PC-3 (cell line): ENCODE measurements at regions not wholly inside any gene's neighbourhood (a gene's known extent, or its start where the extent isn't known, plus 50 kb on each side); places are given as distances from the start of the nearest gene placed in this dataset.

ENCODE experiments used
- ATAC-seq: fragments of 200-7000 bp; cut with Tn5 transposase; 2 replicates; pipeline ENCODE4 v1.9.1; 2020; ENCODE audit warnings: mild to moderate bottlenecking, moderate library complexity
- BruUV-seq: library from RNA; stranded (reverse); fragments of 400-500 nt; replicated peaks from 2 replicates; lab custom pipeline; 2021; lab: Mats Ljungman, UMichigan
- CTCF ChIA-PET: fragments of 300-600 bp; sonication (Branson Sonifier 250); formaldehyde crosslinking; loops from one replicate; lab custom pipeline; 2022; ENCODE audit warnings: antibody characterized with exemption; lab: Charles Lee
- POLR2A ChIA-PET: fragments of 300-600 bp; sonication (Branson Sonifier 250); formaldehyde crosslinking; loops from one replicate; lab custom pipeline; 2022; ENCODE audit warnings: antibody characterized with exemption; ENCODE audit not compliant: unreplicated experiment; lab: Charles Lee
- DNase-seq: peaks from one replicate; pipeline ENCODE4 v3.0.0-alpha.2; 2015
- H2AFZ ChIP-seq: fragments of 300-600 bp; sonication (generic); 2 replicates; pipeline ENCODE4 v1.6.0; 2016; ENCODE audit warnings: antibody characterized with exemption, low read length
- H3F3A ChIP-seq: fragments of 300-600 bp; sonication (generic); one replicate; pipeline ENCODE4 v1.6.0; 2017; ENCODE audit warnings: antibody characterized with exemption, low read length, control low read depth, mild to moderate bottlenecking; ENCODE audit not compliant: unreplicated experiment
- H3K27ac ChIP-seq: fragments of 300-600 bp; sonication (generic); 2 replicates; pipeline ENCODE4 v1.5.1; 2016; ENCODE audit warnings: mild to moderate bottlenecking, low read length
- H3K27me3 ChIP-seq: fragments of 300-600 bp; sonication (generic); 2 replicates; pipeline ENCODE4 v1.6.1; 2016; ENCODE audit warnings: low read length, mixed read lengths
- H3K36me3 ChIP-seq: fragments of 300-600 bp; sonication (generic); 2 replicates; pipeline ENCODE4 v1.6.1; 2016; ENCODE audit warnings: low read depth, mixed run types, low read length, mixed read lengths
- H3K4me1 ChIP-seq: fragments of 300-600 bp; sonication (generic); 2 replicates; pipeline ENCODE4 v1.5.1; 2016; ENCODE audit warnings: low read length; ENCODE audit not compliant: insufficient read depth
- H3K4me2 ChIP-seq: fragments of 300-600 bp; sonication (generic); 2 replicates; pipeline ENCODE4 v1.6.0; 2016; ENCODE audit warnings: low read length
- H3K4me3 ChIP-seq: fragments of 300-600 bp; sonication (generic); 2 replicates; pipeline ENCODE4 v1.5.1; 2016; ENCODE audit warnings: mild to moderate bottlenecking, low read length, mixed read lengths
- H3K79me2 ChIP-seq: fragments of 300-600 bp; sonication (generic); 2 replicates; pipeline ENCODE4 v1.6.1; 2017; ENCODE audit warnings: low read length, mixed read lengths
- H3K9ac ChIP-seq: fragments of 300-600 bp; sonication (generic); 2 replicates; pipeline ENCODE4 v1.6.0; 2016; ENCODE audit warnings: mild to moderate bottlenecking, low read length
- H3K9me2 ChIP-seq: fragments of 300-600 bp; sonication (generic); replicated peaks from 2 replicates; pipeline ENCODE4 v1.6.1; 2016; ENCODE audit warnings: mixed run types, low read length, mixed read lengths
- H3K9me3 ChIP-seq: fragments of 300-600 bp; sonication (generic); 2 replicates; pipeline ENCODE4 v1.6.1; 2016; ENCODE audit warnings: low read length, mixed read lengths
- H4K20me1 ChIP-seq: fragments of 300-600 bp; sonication (generic); 2 replicates; pipeline ENCODE4 v1.6.1; 2016; ENCODE audit warnings: low read length, mixed read lengths
- CTCF ChIP-seq: fragments of 300-600 bp; sonication (generic); conservative IDR thresholded peaks from 2 replicates; pipeline ENCODE4 v1.5.1; 2017; ENCODE audit warnings: antibody characterized with exemption, low read depth, mild to moderate bottlenecking, low read length
- EZH2 ChIP-seq: fragments of 300-600 bp; sonication (generic); IDR thresholded peaks from one replicate; pipeline ENCODE4 v1.6.1; 2017; ENCODE audit warnings: antibody characterized with exemption, mild to moderate bottlenecking, low read length; ENCODE audit not compliant: unreplicated experiment
- EZH2phosphoT487 ChIP-seq: fragments of 300-600 bp; sonication (generic); IDR thresholded peaks from 2 replicates; pipeline ENCODE4 v1.6.1; 2018; ENCODE audit warnings: mild to moderate bottlenecking, antibody characterized with exemption, low read length, borderline replicate concordance
- intact Hi-C: fragments of 100-400 bp; cut with micrococcal nuclease; formaldehyde crosslinking; loops from 2 replicates; pipeline ENCODE4 v1.9.0; 2023

- no peak for ATAC-seq
- Histone ChIP-seq H3K9me2 (no peaks in the 10 kb centered on the region), H3K4me3 (no peak overlapping the region), H3K9ac (no peak overlapping the region), H3K27ac (no peak overlapping the region), H3F3A (no peaks in the 10 kb centered on the region), H3K27me3 (no peaks in the 10 kb centered on the region), H3K79me2 (no peaks in the 10 kb centered on the region), H2AFZ (no peak overlapping the region), H3K4me1 (peaks cover 30% of the 10 kb centered on the region), H3K4me2 (no peak overlapping the region), H4K20me1 (no peaks in the 10 kb centered on the region), H3K9me3 (no peaks in the 10 kb centered on the region), H3K36me3 (no peaks in the 10 kb centered on the region)
- intact Hi-C loops, result loop anchor here (5.0 kb wide), 1 partner anchor 110 kb away; no protein-coding TSS in a partner anchor
- TF ChIP-seq CTCF (no peak), EZH2phosphoT487 (no peak), EZH2 (no peak)
- no peak for DNase-seq
- BruUV-seq, result no TSS peak
- POLR2A ChIA-PET, result no interaction called here
- CTCF ChIA-PET, result no interaction called here
Measured at GRCh38 chr3:193777524-193777923, 184.5 kb downstream of the OPA1 start.

- CTCF ChIA-PET, result no interaction called here
Measured at GRCh38 chr3:193778676-193779075, 185.7 kb downstream of the OPA1 start.

More at GRCh38 chr3:193778676-193779075, 185.7 kb downstream of the OPA1 start:
- Histone ChIP-seq H3K9me2 (no peaks in the 10 kb centered on the region), H3K27me3 (no peaks in the 10 kb centered on the region), H3K4me3 (no peak overlapping the region), H3F3A (no peaks in the 10 kb centered on the region), H3K4me2 (no peak overlapping the region), H3K9me3 (no peaks in the 10 kb centered on the region), H3K4me1 (peaks cover 41% of the 10 kb centered on the region), H3K27ac (no peak overlapping the region), H4K20me1 (no peaks in the 10 kb centered on the region), H3K36me3 (no peaks in the 10 kb centered on the region), H3K9ac (no peak overlapping the region), H3K79me2 (no peaks in the 10 kb centered on the region), H2AFZ (no peak overlapping the region)
- intact Hi-C loops, result loop anchor here (5.0 kb wide), 1 partner anchor 111 kb away; no protein-coding TSS in a partner anchor
- TF ChIP-seq EZH2, result no peak
- TF ChIP-seq CTCF, result no peak
- TF ChIP-seq EZH2phosphoT487, result no peak
- DNase-seq (no peak), ATAC-seq (no peak)
- POLR2A ChIA-PET, result no interaction called here
- no TSS peak for BruUV-seq
